Mesendoderm (in vitro differentiated cells): ENCODE measurements at regions not wholly inside any gene's neighbourhood (a gene's known extent, or its start where the extent isn't known, plus 50 kb on each side); places are given as distances from the start of the nearest gene placed in this dataset.

Experiments used
- DNase-seq: peaks from one replicate; pipeline ENCODE4 v3.0.0; 2013
- H2AK5ac ChIP-seq: 2 replicates; pipeline ENCODE4 v1.6.1; 2013; ENCODE audit warnings: low read length, inconsistent platforms
- H2BK120ac ChIP-seq: 2 replicates; pipeline ENCODE4 v1.6.1; 2013; ENCODE audit warnings: low read depth, mild to moderate bottlenecking, low read length, moderate library complexity, mixed read lengths
- H2BK15ac ChIP-seq: replicated peaks from 2 replicates; pipeline ENCODE4 v1.6.1; 2013; ENCODE audit warnings: low read depth, mild to moderate bottlenecking, moderate library complexity
- H2BK5ac ChIP-seq: 2 replicates; pipeline ENCODE4 v1.6.1; 2013; ENCODE audit warnings: low read length, inconsistent platforms
- H3K18ac ChIP-seq: 2 replicates; pipeline ENCODE4 v1.6.1; 2013; ENCODE audit warnings: mild to moderate bottlenecking, low read length, mixed read lengths
- H3K23ac ChIP-seq: one replicate; pipeline ENCODE4 v1.6.1; 2013; ENCODE audit warnings: low read length
- H3K27ac ChIP-seq: 2 replicates; pipeline ENCODE4 v1.5.1; 2013; ENCODE audit warnings: low read depth, mild to moderate bottlenecking, inconsistent platforms, low read length, moderate library complexity
- H3K27me3 ChIP-seq: 2 replicates; pipeline ENCODE4 v1.6.1; 2013; ENCODE audit warnings: low read length, control low read depth, mild to moderate bottlenecking, inconsistent platforms; ENCODE audit not compliant: insufficient read depth, poor library complexity
- H3K36me3 ChIP-seq: 2 replicates; pipeline ENCODE4 v1.6.1; 2013; ENCODE audit warnings: low read length, inconsistent platforms; ENCODE audit not compliant: control insufficient read depth, insufficient read depth
- H3K4ac ChIP-seq: one replicate; pipeline ENCODE4 v1.6.1; 2013; ENCODE audit warnings: low read depth, mild to moderate bottlenecking, low read length, moderate library complexity
- H3K4me1 ChIP-seq: 2 replicates; pipeline ENCODE4 v1.6.1; 2013; ENCODE audit warnings: low read depth, low read length, inconsistent platforms; ENCODE audit not compliant: control insufficient read depth
- H3K4me2 ChIP-seq: 2 replicates; pipeline ENCODE4 v1.6.1; 2013; ENCODE audit warnings: low read length
- H3K4me3 ChIP-seq: 2 replicates; pipeline ENCODE4 v1.5.1; 2013; ENCODE audit warnings: mild to moderate bottlenecking, low read length
- H3K56ac ChIP-seq: one replicate; pipeline ENCODE4 v1.6.1; 2013; ENCODE audit warnings: low read length
- H3K79me1 ChIP-seq: 2 replicates; pipeline ENCODE4 v1.6.1; 2013; ENCODE audit warnings: low read length, inconsistent platforms
- H3K79me2 ChIP-seq: 2 replicates; pipeline ENCODE4 v1.6.1; 2013; ENCODE audit warnings: mild to moderate bottlenecking, low read length; ENCODE audit not compliant: control insufficient read depth, insufficient read depth
- H3K9ac ChIP-seq: 2 replicates; pipeline ENCODE4 v1.6.1; 2013; ENCODE audit warnings: low read length, inconsistent platforms
- H4K5ac ChIP-seq: one replicate; pipeline ENCODE4 v1.6.1; 2013; ENCODE audit warnings: low read length
- H4K8ac ChIP-seq: one replicate; pipeline ENCODE4 v1.6.1; 2013; ENCODE audit warnings: low read depth, mild to moderate bottlenecking, control low read depth, low read length, moderate library complexity
- WGBS: extraction: QIAGEN DNeasy Blood & Tissue Kit; methylation state at CpG from one replicate; pipeline ENCODE4 v1.1.7; 2013; ENCODE audit warnings: low lambda C conversion rate, missing lambda C conversion rate; ENCODE audit not compliant: insufficient coverage; ENCODE audit errors: extremely low coverage; 5-methylcytosine and 5-hydroxymethylcytosine counted together

DNA sequence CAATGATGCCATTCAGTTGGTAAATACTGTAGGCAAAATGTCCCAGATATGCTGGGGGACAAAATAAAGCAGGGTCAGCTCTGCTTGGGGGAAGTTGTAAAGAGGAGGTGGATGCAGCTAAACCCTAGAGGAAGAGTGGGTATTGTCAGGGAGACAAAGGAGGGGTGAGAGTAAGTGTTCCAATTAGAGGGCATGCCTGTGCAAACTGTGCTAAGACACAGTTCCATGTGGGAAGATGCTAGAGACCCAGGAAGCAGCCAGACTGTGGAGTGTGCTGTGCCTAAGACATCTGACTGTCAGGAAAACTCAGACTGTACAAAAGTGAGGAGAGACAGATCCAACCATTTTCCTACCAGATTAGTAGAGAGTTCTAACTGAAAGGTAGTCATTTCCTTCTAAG lies 474.3 kb downstream of the ATP23 start:
- Histone ChIP-seq H2AK5ac (no peak overlapping the region), H2BK15ac (no peak overlapping the region), H3K56ac (no peak overlapping the region), H3K4ac (no peak overlapping the region), H2BK120ac (no peak overlapping the region), H3K4me3 (no peak overlapping the region), H3K23ac (no peak overlapping the region), H3K4me2 (no peak overlapping the region), H2BK5ac (no peak overlapping the region), H3K27me3 (no peaks in the 10 kb centered on the region), H3K79me1 (no peaks in the 10 kb centered on the region), H3K27ac (no peak overlapping the region), H3K79me2 (no peaks in the 10 kb centered on the region), H3K36me3 (no peaks in the 10 kb centered on the region), H4K8ac (no peak overlapping the region), H3K18ac (peak overlapping the region; percentile 3), H3K4me1 (no peaks in the 10 kb centered on the region), H4K5ac (no peak overlapping the region), H3K9ac (no peak overlapping the region)
- DNase-seq = no peak

GRCh38 chr12:58416236-58416635 lies 474.9 kb downstream of the ATP23 start:
- Histone ChIP-seq H3K79me2 (no peaks in the 10 kb centered on the region), H3K79me1 (no peaks in the 10 kb centered on the region), H4K8ac (no peak overlapping the region), H3K4me1 (no peaks in the 10 kb centered on the region), H3K27ac (no peak overlapping the region), H3K9ac (no peak overlapping the region), H3K4me2 (no peak overlapping the region), H3K4me3 (no peak overlapping the region), H3K56ac (no peak overlapping the region), H2BK15ac (no peak overlapping the region), H4K5ac (no peak overlapping the region), H2BK5ac (no peak overlapping the region), H2BK120ac (no peak overlapping the region), H3K36me3 (no peaks in the 10 kb centered on the region), H3K27me3 (no peaks in the 10 kb centered on the region), H3K18ac (peak overlapping the region; percentile 3), H2AK5ac (no peak overlapping the region), H3K23ac (no peak overlapping the region), H3K4ac (no peak overlapping the region)
- DNase-seq = no peak
- WGBS = no CpG with 5 or more reads among the region's 2 CpGs

DNA sequence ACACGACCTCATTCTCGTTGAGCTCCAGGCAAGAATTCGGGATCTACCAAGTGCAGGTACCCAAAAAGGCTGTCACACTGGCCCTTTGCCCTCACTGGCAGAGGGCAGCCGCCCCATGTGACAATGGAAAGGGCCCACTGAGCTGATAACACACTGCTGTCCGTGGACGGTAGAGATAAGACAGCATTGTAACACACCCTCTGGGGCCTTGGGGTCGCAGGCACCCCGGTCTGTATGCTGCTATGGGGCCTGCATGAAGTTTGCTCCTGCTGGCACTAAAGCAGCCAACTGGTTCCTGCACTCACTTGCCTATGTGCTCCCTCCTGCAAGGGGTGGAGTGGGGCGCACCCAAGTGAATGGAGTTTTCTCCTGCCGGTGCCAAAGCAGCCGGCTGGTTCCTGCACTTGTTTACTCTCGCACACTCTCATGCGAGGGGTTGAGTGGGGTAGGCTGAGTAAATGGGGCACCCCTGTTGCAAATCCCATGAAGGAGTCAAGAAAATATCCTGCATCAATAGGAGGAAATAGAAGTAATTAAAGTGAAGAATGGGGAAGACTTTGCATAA lies 477.9 kb downstream of the ATP23 start:
- WGBS = no CpG with 5 or more reads among the region's 13 CpGs
- no peak overlapping the region for H2BK120ac ChIP-seq
- no peak overlapping the region for H2AK5ac ChIP-seq
- no peak overlapping the region for H2BK15ac ChIP-seq
- no peaks in the 10 kb centered on the region for H3K4me1 ChIP-seq
- no peaks in the 10 kb centered on the region for H3K79me1 ChIP-seq
- H3K9ac ChIP-seq = no peak overlapping the region
- H4K8ac ChIP-seq = no peak overlapping the region
- H3K27me3 ChIP-seq = no peaks in the 10 kb centered on the region
- H3K27ac ChIP-seq = no peak overlapping the region
- H3K79me2 ChIP-seq = no peaks in the 10 kb centered on the region
- H3K23ac ChIP-seq = no peak overlapping the region
- H3K18ac ChIP-seq = no peak overlapping the region
- H3K4ac ChIP-seq = no peak overlapping the region
- H3K4me3 ChIP-seq = no peak overlapping the region
- H4K5ac ChIP-seq = no peak overlapping the region
- no peak overlapping the region for H2BK5ac ChIP-seq
- H3K36me3 ChIP-seq = no peaks in the 10 kb centered on the region
- DNase-seq = no peak
- no peak overlapping the region for H3K4me2 ChIP-seq
- H3K56ac ChIP-seq = no peak overlapping the region

- Histone ChIP-seq H3K4ac (no peak overlapping the region), H3K79me2 (no peaks in the 10 kb centered on the region), H3K18ac (no peak overlapping the region), H3K23ac (no peak overlapping the region), H4K5ac (no peak overlapping the region), H2BK5ac (no peak overlapping the region), H2AK5ac (no peak overlapping the region), H2BK120ac (no peak overlapping the region), H3K27me3 (no peaks in the 10 kb centered on the region), H3K4me2 (no peak overlapping the region), H3K4me1 (no peaks in the 10 kb centered on the region), H2BK15ac (no peak overlapping the region), H3K79me1 (no peaks in the 10 kb centered on the region), H3K4me3 (no peak overlapping the region), H3K27ac (no peak overlapping the region), H3K56ac (no peak overlapping the region), H4K8ac (no peak overlapping the region), H3K9ac (no peak overlapping the region), H3K36me3 (no peaks in the 10 kb centered on the region)
- no peak for DNase-seq
- no CpG with 5 or more reads among the region's 1 CpG for WGBS
These were observed 478.5 kb downstream of the ATP23 start for GRCh38 chr12:58419905-58420304.

GRCh38 chr12:58420503-58420902 lies 479.1 kb downstream of the ATP23 start:
- no CpG with 5 or more reads among the region's 4 CpGs for WGBS
- Histone ChIP-seq H3K9ac (no peak overlapping the region), H3K27ac (no peak overlapping the region), H3K18ac (no peak overlapping the region), H3K56ac (no peak overlapping the region), H3K4me1 (no peaks in the 10 kb centered on the region), H3K4me3 (no peak overlapping the region), H2BK5ac (no peak overlapping the region), H2BK120ac (no peak overlapping the region), H3K79me1 (no peaks in the 10 kb centered on the region), H3K36me3 (no peaks in the 10 kb centered on the region), H3K27me3 (no peaks in the 10 kb centered on the region), H4K5ac (no peak overlapping the region), H3K79me2 (no peaks in the 10 kb centered on the region), H3K23ac (no peak overlapping the region), H4K8ac (no peak overlapping the region), H2AK5ac (no peak overlapping the region), H2BK15ac (no peak overlapping the region), H3K4ac (no peak overlapping the region), H3K4me2 (no peak overlapping the region)
- no peak for DNase-seq

DNA sequence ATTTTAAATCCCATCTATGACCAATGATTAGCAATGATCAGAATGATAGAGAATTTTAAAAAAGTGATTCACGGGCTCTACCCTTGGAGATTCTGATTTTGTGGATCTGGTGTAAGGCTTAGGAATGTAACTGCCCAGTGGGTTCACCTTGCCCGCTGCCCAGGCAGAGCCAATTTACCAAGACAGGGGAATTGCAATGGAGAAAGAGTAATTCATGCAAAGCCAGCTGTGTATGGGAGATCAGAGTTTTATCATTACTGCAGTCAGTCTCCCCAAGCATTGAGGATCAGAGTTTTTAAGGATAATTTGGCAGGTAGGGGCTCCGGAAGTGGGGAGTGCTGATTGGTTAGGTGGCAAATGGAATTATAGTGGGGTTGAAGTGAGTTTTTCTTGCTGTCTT lies 480.6 kb downstream of the ATP23 start:
- Histone ChIP-seq H3K4ac (no peak overlapping the region), H3K27ac (no peak overlapping the region), H4K5ac (no peak overlapping the region), H3K4me2 (no peak overlapping the region), H3K79me2 (no peaks in the 10 kb centered on the region), H3K27me3 (no peaks in the 10 kb centered on the region), H3K36me3 (no peaks in the 10 kb centered on the region), H2BK120ac (no peak overlapping the region), H3K9ac (no peak overlapping the region), H3K23ac (no peak overlapping the region), H3K4me1 (peaks cover 4% of the 10 kb centered on the region), H2BK15ac (no peak overlapping the region), H3K79me1 (no peaks in the 10 kb centered on the region), H3K4me3 (no peak overlapping the region), H3K56ac (no peak overlapping the region), H2AK5ac (no peak overlapping the region), H2BK5ac (no peak overlapping the region), H3K18ac (no peak overlapping the region), H4K8ac (no peak overlapping the region)
- no peak for DNase-seq
- no CpG with 5 or more reads among the region's 3 CpGs for WGBS
